Neural progenitor cell (in vitro differentiated cells): ENCODE measurements at regions not wholly inside any gene's neighbourhood (a gene's known extent, or its start where the extent isn't known, plus 50 kb on each side); places are given as distances from the start of the nearest gene placed in this dataset.
A peak's percentile ranks its signal among the peaks of the same experiment; 100 is the strongest.

Experiments
- DNase-seq: peaks from one replicate; pipeline ENCODE4 v3.0.0-alpha.2; 2016; ENCODE audit warnings: low spot score
- H2AFZ ChIP-seq: fragments of 200-600 bp; sonication (generic); replicated peaks from 2 replicates; pipeline ENCODE4 v1.6.1; 2016; ENCODE audit warnings: antibody characterized with exemption
- H3F3A ChIP-seq: fragments of 200-600 bp; sonication (generic); 2 replicates; pipeline ENCODE4 v1.6.1; 2016; ENCODE audit warnings: antibody characterized with exemption, low read depth
- H3K27ac ChIP-seq: fragments of 200-600 bp; sonication (generic); 2 replicates; pipeline ENCODE4 v1.5.1; 2016; ENCODE audit warnings: mild to moderate bottlenecking
- H3K27me3 ChIP-seq: fragments of 200-600 bp; sonication (generic); 2 replicates; pipeline ENCODE4 v1.6.1; 2016; ENCODE audit warnings: mild to moderate bottlenecking, moderate library complexity
- H3K36me3 ChIP-seq: fragments of 200-600 bp; sonication (generic); 2 replicates; pipeline ENCODE4 v1.5.1; 2016
- H3K4me1 ChIP-seq: fragments of 200-600 bp; sonication (generic); 2 replicates; pipeline ENCODE4 v1.6.1; 2016; ENCODE audit warnings: mixed run types
- H3K4me2 ChIP-seq: fragments of 200-600 bp; sonication (generic); 2 replicates; pipeline ENCODE4 v1.6.1; 2016
- H3K4me3 ChIP-seq: fragments of 200-600 bp; sonication (generic); 2 replicates; pipeline ENCODE4 v1.5.1; 2016
- H3K79me2 ChIP-seq: fragments of 200-600 bp; sonication (generic); 2 replicates; pipeline ENCODE4 v1.6.1; 2016; ENCODE audit warnings: low read depth
- H3K9ac ChIP-seq: fragments of 200-600 bp; sonication (generic); 2 replicates; pipeline ENCODE4 v1.6.1; 2016
- H3K9me3 ChIP-seq: fragments of 200-600 bp; sonication (generic); 2 replicates; pipeline ENCODE4 v1.5.1; 2016; ENCODE audit warnings: low read depth
- H4K20me1 ChIP-seq: fragments of 200-600 bp; sonication (generic); 2 replicates; pipeline ENCODE4 v1.6.1; 2016; ENCODE audit warnings: low read depth
- H3K27ac Mint-ChIP-seq: 3 replicates; pipeline ENCODE4 v1.8.0; 2021; ENCODE audit warnings: mixed read lengths
- H3K27me3 Mint-ChIP-seq: 2 replicates; pipeline ENCODE4 v1.8.0; 2022; ENCODE audit warnings: low read depth, mild to moderate bottlenecking, inconsistent platforms, moderate library complexity, mixed read lengths; ENCODE audit not compliant: insufficient read depth
- H3K36me3 Mint-ChIP-seq: 3 replicates; pipeline ENCODE4 v1.8.0; 2021; ENCODE audit warnings: mixed read lengths
- H3K4me1 Mint-ChIP-seq: 3 replicates; pipeline ENCODE4 v1.8.0; 2021; ENCODE audit warnings: mixed read lengths
- H3K4me3 Mint-ChIP-seq: 3 replicates; pipeline ENCODE4 v1.8.0; 2021; ENCODE audit warnings: mild to moderate bottlenecking, moderate library complexity, mixed read lengths
- H3K9me3 Mint-ChIP-seq: 3 replicates; pipeline ENCODE4 v1.8.0; 2020; ENCODE audit warnings: mixed read lengths
- EZH2 ChIP-seq: fragments of 200-600 bp; sonication (generic); IDR thresholded peaks from 2 replicates; pipeline ENCODE4 v1.6.1; 2017; ENCODE audit warnings: antibody characterized with exemption, mild to moderate bottlenecking, moderate library complexity
- EZH2phosphoT487 ChIP-seq: fragments of 200-600 bp; sonication (generic); IDR thresholded peaks from 2 replicates; pipeline ENCODE4 v1.6.1; 2017; ENCODE audit warnings: antibody characterized with exemption
- TF ChIP-seq, protein P1 (sequence below): fragments of 200-600 bp; sonication (generic); IDR thresholded peaks from 2 replicates; pipeline ENCODE4 v1.5.1; 2017; ENCODE audit warnings: antibody characterized with exemption, mild to moderate bottlenecking

DNA sequence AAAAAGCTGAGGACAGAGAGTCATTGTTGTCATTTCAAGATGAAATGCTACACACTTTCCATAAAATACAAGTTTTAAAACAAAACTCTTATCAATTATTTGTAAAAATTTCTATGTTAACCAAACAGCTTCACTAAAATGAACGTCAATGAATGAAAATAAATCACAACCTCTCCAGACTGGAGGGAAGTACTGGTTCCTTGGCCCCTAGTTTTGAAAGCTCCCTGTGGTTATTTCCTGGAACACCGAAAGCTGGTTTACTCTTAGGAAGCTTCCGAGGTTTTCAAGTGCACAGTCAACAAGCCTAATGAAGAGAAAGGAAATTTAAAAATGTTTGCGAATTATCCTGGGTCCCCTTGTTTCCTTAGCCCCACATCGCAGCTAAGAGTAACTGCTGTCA is 191.1 kb upstream of the TTC29 start:
- Histone ChIP-seq H3K4me1 (no peaks in the 10 kb centered on the region), H2AFZ (no peak overlapping the region), H3K27ac (no peak overlapping the region), H4K20me1 (no peaks in the 10 kb centered on the region), H3F3A (no peaks in the 10 kb centered on the region), H3K9me3 (no peaks in the 10 kb centered on the region), H3K36me3 (no peaks in the 10 kb centered on the region), H3K79me2 (no peaks in the 10 kb centered on the region), H3K27me3 (no peaks in the 10 kb centered on the region), H3K4me3 (no peak overlapping the region), H3K9ac (no peak overlapping the region), H3K4me2 (no peak overlapping the region)
- H3K27me3 Mint-ChIP-seq, result peaks cover 2% of the 10 kb centered on the region
- TF ChIP-seq EZH2 (no peak), EZH2phosphoT487 (no peak)
- TF ChIP-seq, protein P1, sequence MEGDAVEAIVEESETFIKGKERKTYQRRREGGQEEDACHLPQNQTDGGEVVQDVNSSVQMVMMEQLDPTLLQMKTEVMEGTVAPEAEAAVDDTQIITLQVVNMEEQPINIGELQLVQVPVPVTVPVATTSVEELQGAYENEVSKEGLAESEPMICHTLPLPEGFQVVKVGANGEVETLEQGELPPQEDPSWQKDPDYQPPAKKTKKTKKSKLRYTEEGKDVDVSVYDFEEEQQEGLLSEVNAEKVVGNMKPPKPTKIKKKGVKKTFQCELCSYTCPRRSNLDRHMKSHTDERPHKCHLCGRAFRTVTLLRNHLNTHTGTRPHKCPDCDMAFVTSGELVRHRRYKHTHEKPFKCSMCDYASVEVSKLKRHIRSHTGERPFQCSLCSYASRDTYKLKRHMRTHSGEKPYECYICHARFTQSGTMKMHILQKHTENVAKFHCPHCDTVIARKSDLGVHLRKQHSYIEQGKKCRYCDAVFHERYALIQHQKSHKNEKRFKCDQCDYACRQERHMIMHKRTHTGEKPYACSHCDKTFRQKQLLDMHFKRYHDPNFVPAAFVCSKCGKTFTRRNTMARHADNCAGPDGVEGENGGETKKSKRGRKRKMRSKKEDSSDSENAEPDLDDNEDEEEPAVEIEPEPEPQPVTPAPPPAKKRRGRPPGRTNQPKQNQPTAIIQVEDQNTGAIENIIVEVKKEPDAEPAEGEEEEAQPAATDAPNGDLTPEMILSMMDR, result no peak
- DNase-seq, result no peak
- H3K9me3 Mint-ChIP-seq, result no peaks in the 10 kb centered on the region
- H3K36me3 Mint-ChIP-seq, result no peaks in the 10 kb centered on the region
- H3K4me3 Mint-ChIP-seq, result no peak overlapping the region
- peaks cover 11% of the 10 kb centered on the region for H3K4me1 Mint-ChIP-seq
- peak overlapping the region; percentile 38 for H3K27ac Mint-ChIP-seq

DNA sequence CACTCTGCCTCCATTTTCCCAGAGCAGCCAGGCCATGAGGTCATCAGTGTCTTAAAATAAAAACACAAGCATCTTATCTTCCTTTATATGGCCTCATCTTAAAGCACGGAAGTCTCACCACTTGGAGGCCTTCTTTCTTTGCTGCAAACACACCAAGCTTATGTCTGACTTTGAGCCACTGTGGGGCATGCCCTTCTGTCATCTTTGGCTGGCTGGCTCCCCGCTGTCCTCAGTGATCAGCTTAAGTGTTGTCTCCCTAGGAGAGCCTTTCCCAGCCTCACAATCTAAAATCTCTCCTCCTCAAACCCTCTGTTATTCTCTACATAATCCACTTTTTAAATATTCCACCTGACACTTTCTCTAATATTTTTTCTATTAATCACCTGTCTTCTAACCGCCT is 191.6 kb upstream of the TTC29 start:
- DNase-seq, result no peak
- Mint-ChIP-seq H3K27me3 (peaks cover 2% of the 10 kb centered on the region), H3K4me1 (peaks cover 11% of the 10 kb centered on the region), H3K36me3 (no peaks in the 10 kb centered on the region), H3K4me3 (no peak overlapping the region), H3K9me3 (no peaks in the 10 kb centered on the region), H3K27ac (peak overlapping the region; percentile 38)
- H3K36me3 ChIP-seq, result no peaks in the 10 kb centered on the region
- no peaks in the 10 kb centered on the region for H3K27me3 ChIP-seq
- H3K9ac ChIP-seq, result no peak overlapping the region
- H2AFZ ChIP-seq, result no peak overlapping the region
- no peak for TF ChIP-seq EZH2
- TF ChIP-seq, protein P1, result no peak
- no peak for TF ChIP-seq EZH2phosphoT487
- H4K20me1 ChIP-seq, result no peaks in the 10 kb centered on the region
- H3K27ac ChIP-seq, result no peak overlapping the region
- no peak overlapping the region for H3K4me2 ChIP-seq
- H3K9me3 ChIP-seq, result no peaks in the 10 kb centered on the region
- H3K79me2 ChIP-seq, result no peaks in the 10 kb centered on the region
- no peak overlapping the region for H3K4me3 ChIP-seq
- no peaks in the 10 kb centered on the region for H3F3A ChIP-seq
- no peaks in the 10 kb centered on the region for H3K4me1 ChIP-seq

DNA sequence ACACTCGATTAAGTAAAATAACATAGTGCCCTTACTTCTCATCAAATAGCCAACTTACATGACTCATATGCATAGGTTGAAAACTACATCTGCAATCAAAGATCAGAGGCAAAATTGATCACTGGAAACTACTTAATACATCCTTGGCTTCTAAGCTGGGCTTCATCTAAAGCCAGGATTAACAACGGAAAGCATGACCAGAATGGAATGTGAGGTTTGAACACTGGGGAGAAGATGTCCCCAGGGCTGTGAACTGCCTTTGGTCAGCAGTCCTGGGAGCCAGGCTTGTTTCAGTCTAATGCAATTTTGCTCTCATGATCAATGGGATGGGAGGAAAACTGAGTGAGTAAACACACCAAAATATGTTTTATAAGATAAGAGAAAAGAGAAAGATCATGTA is 192.5 kb upstream of the TTC29 start:
- no peaks in the 10 kb centered on the region for H3K4me1 ChIP-seq
- H3K27me3 ChIP-seq, result no peaks in the 10 kb centered on the region
- H3K27ac Mint-ChIP-seq, result no peak overlapping the region

More for the DNA sequence above, 192.5 kb upstream of the TTC29 start:
- no peaks in the 10 kb centered on the region for H3K36me3 ChIP-seq
- Mint-ChIP-seq H3K4me3 (no peak overlapping the region), H3K27me3 (peaks cover 2% of the 10 kb centered on the region), H3K9me3 (no peaks in the 10 kb centered on the region), H3K4me1 (peaks cover 11% of the 10 kb centered on the region), H3K36me3 (no peaks in the 10 kb centered on the region)
- H3K4me2 ChIP-seq, result no peak overlapping the region
- TF ChIP-seq, protein P1, result no peak
- TF ChIP-seq EZH2 (no peak), EZH2phosphoT487 (no peak)
- DNase-seq, result no peak
- H3K79me2 ChIP-seq, result no peaks in the 10 kb centered on the region
- H3K4me3 ChIP-seq, result no peak overlapping the region
- no peak overlapping the region for H2AFZ ChIP-seq
- H4K20me1 ChIP-seq, result no peaks in the 10 kb centered on the region
- H3K9ac ChIP-seq, result no peak overlapping the region
- no peak overlapping the region for H3K27ac ChIP-seq
- no peaks in the 10 kb centered on the region for H3K9me3 ChIP-seq
- H3F3A ChIP-seq, result no peaks in the 10 kb centered on the region
